ENCODE measurements at regions not wholly inside any gene's neighbourhood (a gene's known extent, or its start where the extent isn't known, plus 50 kb on each side); places are given as distances from the start of the nearest gene placed in this dataset.

DNA sequence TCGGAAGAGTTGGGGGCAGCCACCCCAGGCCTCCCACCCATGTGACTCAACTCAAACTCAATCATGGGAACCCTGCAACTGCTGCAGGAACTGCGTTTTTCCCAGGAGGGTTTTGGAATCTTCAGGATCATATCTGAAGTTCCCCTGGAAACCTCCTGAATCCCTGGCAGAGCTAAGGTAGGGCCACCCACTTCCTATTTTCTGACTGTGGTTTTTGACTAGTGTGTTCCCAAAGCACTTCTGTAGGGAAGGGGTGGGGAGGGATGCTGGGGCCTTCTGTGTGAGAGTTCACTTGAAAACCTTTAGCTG, 127.6 kb upstream of the UNC5B start:
- H3K9ac ChIP-seq, result no peak overlapping the region
- ChIA-PET CTCF (interaction anchor here (0.9 to 2.0 kb wide), 3 partner anchors 10 to 186 kb away, joined by 3 to 6 read pairs (median 3); no protein-coding TSS in a partner anchor), POLR2A (interaction anchor here (0.5 kb wide), 1 partner anchor 1739 kb away, joined by 3 read pairs; no protein-coding TSS in a partner anchor)
- DNase-seq, result no peak
- no peaks in the 10 kb centered on the region for H3K9me2 ChIP-seq
- H3K36me3 ChIP-seq (replicated peaks in 1 of 2; ENCODE audit: control insufficient read depth in 1 of 2, insufficient read depth in 2 of 2, low read length in 1 of 2), result no peaks in the 10 kb centered on the region
- TF ChIP-seq MEF2A (IDR thresholded peaks at IDR 0.05; ENCODE audit: borderline replicate concordance, low read depth), result no peak
- no peak for TF ChIP-seq CHD2 (IDR thresholded peaks at IDR 0.05; ENCODE audit: low read length, partially characterized antibody)
- TF ChIP-seq, protein P1, sequence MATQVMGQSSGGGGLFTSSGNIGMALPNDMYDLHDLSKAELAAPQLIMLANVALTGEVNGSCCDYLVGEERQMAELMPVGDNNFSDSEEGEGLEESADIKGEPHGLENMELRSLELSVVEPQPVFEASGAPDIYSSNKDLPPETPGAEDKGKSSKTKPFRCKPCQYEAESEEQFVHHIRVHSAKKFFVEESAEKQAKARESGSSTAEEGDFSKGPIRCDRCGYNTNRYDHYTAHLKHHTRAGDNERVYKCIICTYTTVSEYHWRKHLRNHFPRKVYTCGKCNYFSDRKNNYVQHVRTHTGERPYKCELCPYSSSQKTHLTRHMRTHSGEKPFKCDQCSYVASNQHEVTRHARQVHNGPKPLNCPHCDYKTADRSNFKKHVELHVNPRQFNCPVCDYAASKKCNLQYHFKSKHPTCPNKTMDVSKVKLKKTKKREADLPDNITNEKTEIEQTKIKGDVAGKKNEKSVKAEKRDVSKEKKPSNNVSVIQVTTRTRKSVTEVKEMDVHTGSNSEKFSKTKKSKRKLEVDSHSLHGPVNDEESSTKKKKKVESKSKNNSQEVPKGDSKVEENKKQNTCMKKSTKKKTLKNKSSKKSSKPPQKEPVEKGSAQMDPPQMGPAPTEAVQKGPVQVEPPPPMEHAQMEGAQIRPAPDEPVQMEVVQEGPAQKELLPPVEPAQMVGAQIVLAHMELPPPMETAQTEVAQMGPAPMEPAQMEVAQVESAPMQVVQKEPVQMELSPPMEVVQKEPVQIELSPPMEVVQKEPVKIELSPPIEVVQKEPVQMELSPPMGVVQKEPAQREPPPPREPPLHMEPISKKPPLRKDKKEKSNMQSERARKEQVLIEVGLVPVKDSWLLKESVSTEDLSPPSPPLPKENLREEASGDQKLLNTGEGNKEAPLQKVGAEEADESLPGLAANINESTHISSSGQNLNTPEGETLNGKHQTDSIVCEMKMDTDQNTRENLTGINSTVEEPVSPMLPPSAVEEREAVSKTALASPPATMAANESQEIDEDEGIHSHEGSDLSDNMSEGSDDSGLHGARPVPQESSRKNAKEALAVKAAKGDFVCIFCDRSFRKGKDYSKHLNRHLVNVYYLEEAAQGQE (IDR thresholded peaks at IDR 0.05; ENCODE audit: low read depth, low read length), result no peak
- TF ChIP-seq CTCF (IDR thresholded peaks at IDR 0.05), result no peak
- no peak for TF ChIP-seq RCOR1 (IDR thresholded peaks at IDR 0.05; ENCODE audit: low read length)
- no peak for TF ChIP-seq TEAD4 (IDR thresholded peaks at IDR 0.05; ENCODE audit: borderline replicate concordance, insufficient read depth)
- no peak for TF ChIP-seq MAX (IDR thresholded peaks at IDR 0.05; ENCODE audit: low read depth)
- no peak for TF ChIP-seq RAD21 (IDR thresholded peaks at IDR 0.05; ENCODE audit: low read length)
- no peak for TF ChIP-seq IRF3 (IDR thresholded peaks at IDR 0.05; ENCODE audit: low read depth, low read length)
- no peak for TF ChIP-seq GABPA (IDR thresholded peaks at IDR 0.05; ENCODE audit: low read depth)
- no peak for TF ChIP-seq NFIC (IDR thresholded peaks at IDR 0.05; ENCODE audit: borderline replicate concordance)
- no peak for TF ChIP-seq EP300 (IDR thresholded peaks at IDR 0.05; ENCODE audit: borderline replicate concordance in 1 of 2, low read depth in 1 of 2, low read length in 1 of 2)
- TF ChIP-seq, protein P2, sequence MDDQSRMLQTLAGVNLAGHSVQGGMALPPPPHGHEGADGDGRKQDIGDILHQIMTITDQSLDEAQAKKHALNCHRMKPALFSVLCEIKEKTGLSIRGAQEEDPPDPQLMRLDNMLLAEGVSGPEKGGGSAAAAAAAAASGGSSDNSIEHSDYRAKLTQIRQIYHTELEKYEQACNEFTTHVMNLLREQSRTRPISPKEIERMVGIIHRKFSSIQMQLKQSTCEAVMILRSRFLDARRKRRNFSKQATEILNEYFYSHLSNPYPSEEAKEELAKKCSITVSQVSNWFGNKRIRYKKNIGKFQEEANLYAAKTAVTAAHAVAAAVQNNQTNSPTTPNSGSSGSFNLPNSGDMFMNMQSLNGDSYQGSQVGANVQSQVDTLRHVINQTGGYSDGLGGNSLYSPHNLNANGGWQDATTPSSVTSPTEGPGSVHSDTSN (IDR thresholded peaks at IDR 0.05), result no peak
- TF ChIP-seq TCF12 (IDR thresholded peaks at IDR 0.05), result no peak
- TF ChIP-seq FOSL2 (IDR thresholded peaks at IDR 0.05; ENCODE audit: borderline replicate concordance, low read depth), result no peak
- no peak for TF ChIP-seq ELF1 (IDR thresholded peaks at IDR 0.05)
- H3K4me2 ChIP-seq, result no peak overlapping the region
- H3K79me2 ChIP-seq (ENCODE audit: insufficient read depth), result no peaks in the 10 kb centered on the region
- peaks cover 4% of the 10 kb centered on the region; the same call in 1 of the 2 replicates for H3K27me3 ChIP-seq (ENCODE audit: insufficient read depth)
- no peaks in the 10 kb centered on the region for H3F3A ChIP-seq (replicated peaks; ENCODE audit: insufficient read depth)
- WGBS (ENCODE audit: low lambda C conversion rate), result 67% methylated on average over 2 of the region's 2 CpGs
- no peaks in the 10 kb centered on the region for H4K20me1 ChIP-seq (ENCODE audit: insufficient read depth)
- no peak overlapping the region for H2AFZ ChIP-seq (ENCODE audit: low read depth)
- H3K4me3 ChIP-seq (ENCODE audit: low read depth in 2 of 2, low read length in 1 of 2), result no peak overlapping the region
- no peak overlapping the region for H3K27ac ChIP-seq (ENCODE audit: low read depth in 2 of 2, low read length in 1 of 2)
- peaks cover 0 to 6% of the 10 kb centered on the region in 2 experiments; a peak in 1 of 4 replicates for H3K4me1 ChIP-seq (ENCODE audit: control insufficient read depth in 1 of 2, insufficient read depth in 2 of 2, low read depth in 1 of 2, low read length in 1 of 2)
- no peaks in the 10 kb centered on the region for H3K9me3 ChIP-seq
